Osteoblast (primary cell): ENCODE measurements at regions not wholly inside any gene's neighbourhood (a gene's known extent, or its start where the extent isn't known, plus 50 kb on each side); places are given as distances from the start of the nearest gene placed in this dataset.

Experiments
- DNase-seq: peaks from one replicate; pipeline ENCODE4 v3.0.0; 2011; ENCODE audit warnings: low spot score, mixed read lengths; ENCODE audit not compliant: insufficient read length; ENCODE audit errors: missing footprints
- H2AFZ ChIP-seq: 2 replicates; pipeline ENCODE4 v1.6.0; 2011; ENCODE audit warnings: mild to moderate bottlenecking, low read length
- H3K27ac ChIP-seq: 2 replicates; pipeline ENCODE4 v1.5.1; 2011; ENCODE audit warnings: mild to moderate bottlenecking, low read depth, low read length, moderate library complexity
- H3K27me3 ChIP-seq: 2 replicates; pipeline ENCODE4 v1.6.0; 2012; ENCODE audit warnings: mild to moderate bottlenecking, control low read depth, inconsistent platforms, low read length, moderate library complexity; ENCODE audit not compliant: insufficient read depth
- H3K36me3 ChIP-seq: 2 replicates; pipeline ENCODE4 v1.5.1; 2011; ENCODE audit warnings: mild to moderate bottlenecking, low read length, control low read depth, moderate library complexity; ENCODE audit not compliant: insufficient read depth
- H3K4me1 ChIP-seq: 2 replicates; pipeline ENCODE4 v1.5.1; 2011; ENCODE audit warnings: mild to moderate bottlenecking, low read length, control low read depth, moderate library complexity; ENCODE audit not compliant: insufficient read depth
- H3K4me2 ChIP-seq: 2 replicates; pipeline ENCODE4 v1.6.0; 2011; ENCODE audit warnings: mild to moderate bottlenecking, low read length; ENCODE audit not compliant: insufficient read depth
- H3K4me3 ChIP-seq: fragments of 200-600 bp; sonication (generic); 3 replicates; pipeline ENCODE4 v1.5.1; 2012; ENCODE audit warnings: mild to moderate bottlenecking, low read length, inconsistent platforms; ENCODE audit not compliant: insufficient read depth
- H3K79me2 ChIP-seq: 2 replicates; pipeline ENCODE4 v1.6.0; 2012; ENCODE audit warnings: mild to moderate bottlenecking, low read length, control low read depth, inconsistent platforms; ENCODE audit not compliant: insufficient read depth
- H3K9me3 ChIP-seq: 2 replicates; pipeline ENCODE4 v1.5.1; 2011; ENCODE audit warnings: low read depth, low read length, control low read depth
- H4K20me1 ChIP-seq: 2 replicates; pipeline ENCODE4 v1.6.0; 2012; ENCODE audit warnings: mild to moderate bottlenecking, low read length, control low read depth; ENCODE audit not compliant: insufficient read depth
- TF ChIP-seq, protein P1 (sequence below): IDR thresholded peaks from 2 replicates; pipeline ENCODE4 v1.5.1; 2011; ENCODE audit warnings: mild to moderate bottlenecking, low read depth, low read length, moderate library complexity; ENCODE audit errors: extremely low read depth

DNA sequence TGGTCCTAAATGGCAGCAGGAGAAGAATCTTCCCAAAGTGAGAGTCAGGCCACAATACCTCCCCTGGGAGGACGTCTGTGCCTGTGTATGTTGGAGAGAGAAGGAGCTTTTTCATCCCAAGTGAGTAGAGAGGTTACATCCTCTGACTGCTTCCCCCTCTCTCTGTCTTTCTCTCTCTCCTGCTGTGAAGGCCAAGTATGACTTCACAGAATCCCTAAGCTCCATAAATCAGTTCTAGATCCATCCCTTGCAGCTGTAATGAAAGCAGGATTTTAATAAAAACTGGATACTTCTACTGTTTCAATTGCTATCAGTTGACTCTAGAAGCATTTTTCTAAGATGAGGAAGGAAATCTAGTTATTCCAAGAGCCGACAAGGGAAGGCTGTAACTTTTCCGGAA is 389.1 kb upstream of the PROK2 start:
- no peaks in the 10 kb centered on the region for H3K27me3 ChIP-seq
- H3K79me2 ChIP-seq, result no peaks in the 10 kb centered on the region
- H3K9me3 ChIP-seq, result no peaks in the 10 kb centered on the region
- no peak for DNase-seq
- H3K4me2 ChIP-seq, result no peak overlapping the region
- peaks cover 27% of the 10 kb centered on the region for H3K4me1 ChIP-seq
- TF ChIP-seq, protein P1, sequence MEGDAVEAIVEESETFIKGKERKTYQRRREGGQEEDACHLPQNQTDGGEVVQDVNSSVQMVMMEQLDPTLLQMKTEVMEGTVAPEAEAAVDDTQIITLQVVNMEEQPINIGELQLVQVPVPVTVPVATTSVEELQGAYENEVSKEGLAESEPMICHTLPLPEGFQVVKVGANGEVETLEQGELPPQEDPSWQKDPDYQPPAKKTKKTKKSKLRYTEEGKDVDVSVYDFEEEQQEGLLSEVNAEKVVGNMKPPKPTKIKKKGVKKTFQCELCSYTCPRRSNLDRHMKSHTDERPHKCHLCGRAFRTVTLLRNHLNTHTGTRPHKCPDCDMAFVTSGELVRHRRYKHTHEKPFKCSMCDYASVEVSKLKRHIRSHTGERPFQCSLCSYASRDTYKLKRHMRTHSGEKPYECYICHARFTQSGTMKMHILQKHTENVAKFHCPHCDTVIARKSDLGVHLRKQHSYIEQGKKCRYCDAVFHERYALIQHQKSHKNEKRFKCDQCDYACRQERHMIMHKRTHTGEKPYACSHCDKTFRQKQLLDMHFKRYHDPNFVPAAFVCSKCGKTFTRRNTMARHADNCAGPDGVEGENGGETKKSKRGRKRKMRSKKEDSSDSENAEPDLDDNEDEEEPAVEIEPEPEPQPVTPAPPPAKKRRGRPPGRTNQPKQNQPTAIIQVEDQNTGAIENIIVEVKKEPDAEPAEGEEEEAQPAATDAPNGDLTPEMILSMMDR, result no peak
- H3K4me3 ChIP-seq, result no peak overlapping the region
- no peak overlapping the region for H3K27ac ChIP-seq
- no peaks in the 10 kb centered on the region for H4K20me1 ChIP-seq
- no peak overlapping the region for H2AFZ ChIP-seq
- H3K36me3 ChIP-seq, result no peaks in the 10 kb centered on the region

DNA sequence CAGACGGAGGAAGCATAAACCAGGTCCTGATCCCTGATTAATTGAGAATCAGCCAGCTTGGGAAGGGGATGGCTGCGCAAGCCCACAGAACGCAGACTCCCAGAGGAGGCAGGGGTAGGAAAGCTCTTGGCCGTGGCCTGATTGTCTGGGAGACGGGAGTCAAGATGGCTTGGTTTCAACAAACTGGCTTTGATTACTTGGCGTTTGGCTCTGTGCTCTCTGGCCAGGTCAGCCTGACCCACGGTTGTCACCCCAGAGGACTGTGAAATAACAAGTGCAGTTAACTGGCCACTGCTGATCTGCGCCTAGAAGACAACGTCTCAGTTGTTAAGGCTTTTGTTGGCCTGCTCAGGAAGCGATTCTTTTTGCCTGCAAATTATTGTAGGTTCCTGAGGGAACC is 387.0 kb upstream of the PROK2 start:
- Histone ChIP-seq H3K4me1 (peaks cover 17% of the 10 kb centered on the region), H3K9me3 (no peaks in the 10 kb centered on the region), H2AFZ (peak overlapping the region; percentile 83), H3K4me2 (peak overlapping the region; percentile 51), H3K27ac (peak overlapping the region; percentile 43), H4K20me1 (no peaks in the 10 kb centered on the region), H3K27me3 (no peaks in the 10 kb centered on the region), H3K4me3 (no peak overlapping the region), H3K36me3 (no peaks in the 10 kb centered on the region), H3K79me2 (no peaks in the 10 kb centered on the region)
- TF ChIP-seq, protein P1, result no peak
- DNase-seq, result no peak

DNA sequence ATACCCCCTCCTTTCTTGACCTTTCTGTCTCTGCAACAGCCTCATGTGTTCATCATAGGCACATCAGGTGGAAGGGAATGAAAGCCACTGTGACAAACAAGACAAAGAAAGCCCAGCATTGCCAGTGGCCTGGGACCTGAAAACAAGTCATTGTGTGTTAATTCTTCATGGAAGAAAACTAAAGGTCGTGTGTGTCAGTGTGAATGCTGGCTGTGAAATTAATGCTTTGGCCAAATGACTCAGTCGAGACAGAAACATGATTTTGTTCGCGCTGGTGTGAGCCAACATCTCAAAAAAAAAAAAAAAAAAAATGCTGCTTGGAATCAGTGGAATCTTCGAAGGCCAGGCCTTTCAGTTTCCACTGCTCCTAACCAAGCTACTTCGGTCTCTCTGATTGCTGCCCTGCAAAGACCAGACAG is 386.5 kb upstream of the PROK2 start:
- no peaks in the 10 kb centered on the region for H3K79me2 ChIP-seq
- H3K36me3 ChIP-seq, result no peaks in the 10 kb centered on the region
- H2AFZ ChIP-seq, result peak overlapping the region; percentile 83
- DNase-seq, result no peak
- peak overlapping the region; percentile 51 for H3K4me2 ChIP-seq
- H3K27me3 ChIP-seq, result no peaks in the 10 kb centered on the region
- H3K9me3 ChIP-seq, result no peaks in the 10 kb centered on the region
- TF ChIP-seq, protein P1, result no peak
- H4K20me1 ChIP-seq, result no peaks in the 10 kb centered on the region
- no peak overlapping the region for H3K4me3 ChIP-seq
- peak overlapping the region; percentile 43 for H3K27ac ChIP-seq
- H3K4me1 ChIP-seq, result peaks cover 15% of the 10 kb centered on the region

DNA sequence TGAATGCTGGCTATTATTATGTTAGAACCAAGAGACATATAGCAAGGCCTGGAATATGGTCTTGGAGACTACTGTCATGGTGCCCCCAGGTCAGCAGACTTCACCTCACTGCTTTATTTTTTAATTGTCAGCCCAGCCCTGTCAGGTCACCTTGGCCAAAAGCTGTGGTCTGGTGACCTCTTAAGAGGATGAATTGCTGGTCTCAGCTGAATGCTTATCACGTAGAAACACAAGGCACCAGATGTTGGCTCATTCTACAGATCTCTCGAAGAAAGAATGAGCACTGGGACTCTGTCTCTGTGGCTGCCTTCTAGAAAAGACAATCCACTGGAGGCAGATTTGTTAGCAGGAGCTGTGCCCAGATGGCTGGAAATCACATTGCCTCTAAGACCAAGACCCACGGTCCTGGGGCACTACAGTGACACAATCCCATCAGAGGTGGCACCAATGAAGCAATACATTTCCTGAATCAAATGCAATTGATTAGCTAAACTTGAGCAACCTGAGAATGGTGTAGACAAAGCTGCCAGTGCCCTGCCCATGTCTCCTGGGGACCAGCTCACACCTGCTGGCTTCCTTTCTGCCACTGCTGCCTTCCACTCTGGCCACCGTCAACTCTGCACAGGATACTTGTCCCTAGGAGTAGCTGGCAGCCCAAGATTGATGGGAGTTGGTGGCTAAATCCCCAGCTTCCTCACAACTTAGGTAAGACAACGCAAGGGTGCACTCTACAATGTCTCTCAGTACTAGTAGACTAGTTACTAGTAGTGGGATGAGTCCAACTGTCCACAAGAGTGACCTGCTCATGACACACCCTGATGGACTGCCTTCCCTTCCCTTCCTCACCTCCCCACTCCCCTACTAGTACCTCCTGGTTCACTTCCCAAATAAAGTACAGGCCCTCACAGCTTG is 384.9 kb upstream of the PROK2 start:
- Histone ChIP-seq H2AFZ (no peak overlapping the region), H3K27me3 (no peaks in the 10 kb centered on the region), H3K4me3 (no peak overlapping the region), H3K9me3 (no peaks in the 10 kb centered on the region), H3K79me2 (no peaks in the 10 kb centered on the region), H3K4me1 (peaks cover 15% of the 10 kb centered on the region), H3K27ac (no peak overlapping the region), H4K20me1 (no peaks in the 10 kb centered on the region), H3K36me3 (no peaks in the 10 kb centered on the region), H3K4me2 (no peak overlapping the region)
- no peak for DNase-seq
- TF ChIP-seq, protein P1, result no peak
